ENCODE measurements at regions not wholly inside any gene's neighbourhood (a gene's known extent, or its start where the extent isn't known, plus 50 kb on each side); places are given as distances from the start of the nearest gene placed in this dataset.

DNA sequence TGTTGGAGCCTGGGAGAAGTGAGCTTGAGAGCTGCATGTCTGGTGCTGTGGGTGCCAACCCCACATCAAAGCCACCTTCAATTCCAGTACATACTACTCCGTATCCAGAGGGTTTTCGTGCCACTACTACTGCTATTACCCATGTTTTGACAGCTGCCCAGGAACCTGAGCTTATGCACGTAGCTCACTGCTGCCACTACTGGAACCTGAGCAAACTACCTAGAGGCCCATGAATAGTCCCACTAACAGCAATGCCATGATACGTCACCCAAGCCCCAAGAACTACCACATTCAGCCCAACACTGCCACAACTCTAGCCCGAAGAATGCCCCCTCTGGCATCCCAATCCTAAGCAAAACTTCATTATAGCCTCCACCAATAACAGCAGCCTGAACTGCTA lies 215.2 kb upstream of the BCHE start:
- TF ChIP-seq, protein P1, sequence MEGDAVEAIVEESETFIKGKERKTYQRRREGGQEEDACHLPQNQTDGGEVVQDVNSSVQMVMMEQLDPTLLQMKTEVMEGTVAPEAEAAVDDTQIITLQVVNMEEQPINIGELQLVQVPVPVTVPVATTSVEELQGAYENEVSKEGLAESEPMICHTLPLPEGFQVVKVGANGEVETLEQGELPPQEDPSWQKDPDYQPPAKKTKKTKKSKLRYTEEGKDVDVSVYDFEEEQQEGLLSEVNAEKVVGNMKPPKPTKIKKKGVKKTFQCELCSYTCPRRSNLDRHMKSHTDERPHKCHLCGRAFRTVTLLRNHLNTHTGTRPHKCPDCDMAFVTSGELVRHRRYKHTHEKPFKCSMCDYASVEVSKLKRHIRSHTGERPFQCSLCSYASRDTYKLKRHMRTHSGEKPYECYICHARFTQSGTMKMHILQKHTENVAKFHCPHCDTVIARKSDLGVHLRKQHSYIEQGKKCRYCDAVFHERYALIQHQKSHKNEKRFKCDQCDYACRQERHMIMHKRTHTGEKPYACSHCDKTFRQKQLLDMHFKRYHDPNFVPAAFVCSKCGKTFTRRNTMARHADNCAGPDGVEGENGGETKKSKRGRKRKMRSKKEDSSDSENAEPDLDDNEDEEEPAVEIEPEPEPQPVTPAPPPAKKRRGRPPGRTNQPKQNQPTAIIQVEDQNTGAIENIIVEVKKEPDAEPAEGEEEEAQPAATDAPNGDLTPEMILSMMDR (IDR thresholded peaks at IDR 0.05; ENCODE audit: poor library complexity, severe bottlenecking) = no peak
- no peak for TF ChIP-seq POLR2AphosphoS5 (IDR thresholded peaks at IDR 0.05)
- no peak for TF ChIP-seq SMC3 (conservative IDR thresholded peaks at IDR 0.05; ENCODE audit: poor library complexity)
- TF ChIP-seq EP300 (conservative IDR thresholded peaks at IDR 0.05; ENCODE audit: poor library complexity, severe bottlenecking) = no peak
- no peak for TF ChIP-seq RAD21 (conservative IDR thresholded peaks at IDR 0.05)
- no peak for TF ChIP-seq MXI1 (conservative IDR thresholded peaks at IDR 0.05; ENCODE audit: poor library complexity, severe bottlenecking)
- no peak for TF ChIP-seq TAF1 (IDR thresholded peaks at IDR 0.05; ENCODE audit: low read depth)
- TF ChIP-seq EZH2 (IDR thresholded peaks at IDR 0.05; ENCODE audit: borderline replicate concordance, insufficient read depth, low read length, poor library complexity, severe bottlenecking) = no peak

Measured in neural cell (in vitro differentiated cells).